HUES6 (cell line): ENCODE measurements at regions not wholly inside any gene's neighbourhood (a gene's known extent, or its start where the extent isn't known, plus 50 kb on each side); places are given as distances from the start of the nearest gene placed in this dataset.

Experiments
- H3K27ac ChIP-seq: 2 replicates; pipeline ENCODE4 v1.7.0; 2013; ENCODE audit warnings: low read depth, mild to moderate bottlenecking, low read length, inconsistent platforms
- H3K27me3 ChIP-seq: 2 replicates; pipeline ENCODE4 v1.6.1; 2013; ENCODE audit warnings: low read length; ENCODE audit not compliant: control insufficient read depth, insufficient read depth
- H3K36me3 ChIP-seq: 2 replicates; pipeline ENCODE4 v1.6.1; 2013; ENCODE audit warnings: low read length; ENCODE audit not compliant: control insufficient read depth, insufficient read depth
- H3K4me1 ChIP-seq: 2 replicates; pipeline ENCODE4 v1.6.1; 2013; ENCODE audit warnings: low read length; ENCODE audit not compliant: control insufficient read depth, insufficient read depth
- H3K4me3 ChIP-seq: 2 replicates; pipeline ENCODE4 v1.5.1; 2013; ENCODE audit warnings: low read depth, low read length
- H3K9ac ChIP-seq: one replicate; pipeline ENCODE4 v1.6.1; 2013; ENCODE audit warnings: mild to moderate bottlenecking, low read length
- H3K9me3 ChIP-seq: 2 replicates; pipeline ENCODE4 v1.6.1; 2013; ENCODE audit warnings: low read depth, low read length; ENCODE audit not compliant: control insufficient read depth, insufficient read depth

- H3K36me3 ChIP-seq, result no peaks in the 10 kb centered on the region
- H3K9ac ChIP-seq, result no peak overlapping the region
- no peaks in the 10 kb centered on the region for H3K4me1 ChIP-seq
- no peaks in the 10 kb centered on the region for H3K27me3 ChIP-seq
- no peak overlapping the region for H3K27ac ChIP-seq
- H3K9me3 ChIP-seq, result no peaks in the 10 kb centered on the region
- H3K4me3 ChIP-seq, result no peak overlapping the region
Observed at GRCh38 chr13:71339736-71340135, 527.3 kb downstream of the DACH1 start.

DNA sequence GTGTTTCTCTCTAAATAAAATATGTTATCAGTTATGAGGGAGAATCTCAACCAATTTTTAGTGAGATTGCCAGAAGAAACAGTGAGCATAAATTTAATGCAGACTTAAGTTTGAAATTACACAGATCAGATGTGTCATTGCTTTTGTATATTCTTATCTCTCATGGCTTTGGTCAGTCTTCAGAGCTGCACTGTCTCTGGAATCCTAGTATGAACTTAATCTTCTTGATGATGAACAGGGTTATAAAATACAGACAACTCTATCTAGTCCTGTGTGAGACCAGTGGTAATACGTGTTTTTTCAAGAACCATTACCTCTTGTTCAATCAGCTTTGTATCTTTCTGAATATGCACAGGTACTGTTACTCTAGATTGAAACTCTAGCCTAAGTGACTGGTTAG, 528.0 kb downstream of the DACH1 start:
- Histone ChIP-seq H3K27ac (no peak overlapping the region), H3K4me3 (no peak overlapping the region), H3K4me1 (no peaks in the 10 kb centered on the region), H3K27me3 (no peaks in the 10 kb centered on the region), H3K36me3 (no peaks in the 10 kb centered on the region), H3K9me3 (no peaks in the 10 kb centered on the region), H3K9ac (no peak overlapping the region)

DNA sequence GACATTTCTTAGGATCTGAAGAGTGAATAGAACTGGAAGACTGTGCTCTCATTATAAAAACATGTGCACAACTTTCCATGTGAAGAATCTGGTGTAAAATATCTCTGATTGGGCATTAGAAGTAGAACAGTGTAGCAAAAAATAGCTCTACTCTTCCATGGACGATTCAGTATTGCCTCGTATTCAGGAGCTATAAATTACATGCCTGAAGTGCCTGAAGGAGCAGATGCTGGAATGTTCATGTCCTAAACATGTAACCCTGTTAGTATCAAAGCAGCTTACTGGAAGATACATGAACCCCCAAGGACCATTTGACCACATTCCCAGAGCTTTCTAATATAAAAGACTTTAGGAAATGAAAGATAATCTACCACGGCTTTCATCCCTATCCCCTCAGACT, 528.9 kb downstream of the DACH1 start:
- no peak overlapping the region for H3K9ac ChIP-seq

GRCh38 chr13:71327266-71327665, 539.7 kb downstream of the DACH1 start:
- Histone ChIP-seq H3K9ac (no peak overlapping the region), H3K9me3 (no peaks in the 10 kb centered on the region), H3K36me3 (no peaks in the 10 kb centered on the region), H3K4me1 (no peaks in the 10 kb centered on the region), H3K4me3 (no peak overlapping the region), H3K27me3 (no peaks in the 10 kb centered on the region), H3K27ac (no peak overlapping the region)

More for the DNA sequence above, 528.9 kb downstream of the DACH1 start:
- Histone ChIP-seq H3K27ac (no peak overlapping the region), H3K4me1 (no peaks in the 10 kb centered on the region), H3K27me3 (no peaks in the 10 kb centered on the region), H3K9me3 (no peaks in the 10 kb centered on the region), H3K4me3 (no peak overlapping the region), H3K36me3 (no peaks in the 10 kb centered on the region)

GRCh38 chr13:71325556-71325955, 541.4 kb downstream of the DACH1 start:
- H3K4me3 ChIP-seq, result no peak overlapping the region
- H3K27me3 ChIP-seq, result no peaks in the 10 kb centered on the region
- no peaks in the 10 kb centered on the region for H3K9me3 ChIP-seq
- H3K36me3 ChIP-seq, result no peaks in the 10 kb centered on the region
- H3K4me1 ChIP-seq, result no peaks in the 10 kb centered on the region
- no peak overlapping the region for H3K27ac ChIP-seq
- H3K9ac ChIP-seq, result no peak overlapping the region

GRCh38 chr13:71323266-71323665, 543.7 kb downstream of the DACH1 start:
- Histone ChIP-seq H3K9ac (no peak overlapping the region), H3K36me3 (no peaks in the 10 kb centered on the region), H3K27me3 (no peaks in the 10 kb centered on the region), H3K27ac (no peak overlapping the region), H3K4me3 (no peak overlapping the region), H3K9me3 (no peaks in the 10 kb centered on the region), H3K4me1 (no peaks in the 10 kb centered on the region)

GRCh38 chr13:71320452-71320851, 546.6 kb downstream of the DACH1 start:
- no peaks in the 10 kb centered on the region for H3K9me3 ChIP-seq
- H3K4me1 ChIP-seq, result no peaks in the 10 kb centered on the region
- no peak overlapping the region for H3K27ac ChIP-seq
- no peak overlapping the region for H3K4me3 ChIP-seq
- H3K36me3 ChIP-seq, result no peaks in the 10 kb centered on the region
- no peak overlapping the region for H3K9ac ChIP-seq
- H3K27me3 ChIP-seq, result no peaks in the 10 kb centered on the region

DNA sequence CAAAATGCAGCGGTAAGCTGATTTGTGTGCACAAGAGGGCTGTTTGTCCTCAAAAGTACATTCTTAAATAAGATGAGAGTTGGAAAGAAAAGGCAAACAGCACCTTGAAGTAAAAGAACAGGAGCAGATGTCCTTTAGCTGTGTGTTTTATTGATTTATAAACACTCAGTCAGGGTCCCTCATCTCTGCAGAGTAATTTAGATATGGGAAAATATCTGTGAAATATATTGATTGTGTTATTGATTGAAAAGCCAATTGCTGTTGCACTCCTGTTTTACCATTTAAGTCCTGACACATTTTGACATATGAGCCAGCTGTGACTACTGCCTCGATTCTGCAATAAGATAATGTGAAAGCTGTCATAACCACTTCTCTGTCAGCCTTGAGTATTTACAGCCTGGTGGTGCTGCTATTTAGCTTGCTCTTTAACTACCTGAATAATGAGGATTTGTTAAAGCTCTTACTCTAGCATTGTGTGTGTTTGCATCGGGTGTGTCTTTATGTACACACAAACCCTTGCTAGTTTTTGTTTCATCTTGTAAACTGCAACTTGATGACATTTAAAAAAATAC, 550.1 kb downstream of the DACH1 start:
- H3K4me3 ChIP-seq, result no peak overlapping the region
- no peaks in the 10 kb centered on the region for H3K9me3 ChIP-seq
- no peak overlapping the region for H3K9ac ChIP-seq
- H3K27ac ChIP-seq, result no peak overlapping the region
- H3K27me3 ChIP-seq, result no peaks in the 10 kb centered on the region
- H3K4me1 ChIP-seq, result no peaks in the 10 kb centered on the region
- no peaks in the 10 kb centered on the region for H3K36me3 ChIP-seq

DNA sequence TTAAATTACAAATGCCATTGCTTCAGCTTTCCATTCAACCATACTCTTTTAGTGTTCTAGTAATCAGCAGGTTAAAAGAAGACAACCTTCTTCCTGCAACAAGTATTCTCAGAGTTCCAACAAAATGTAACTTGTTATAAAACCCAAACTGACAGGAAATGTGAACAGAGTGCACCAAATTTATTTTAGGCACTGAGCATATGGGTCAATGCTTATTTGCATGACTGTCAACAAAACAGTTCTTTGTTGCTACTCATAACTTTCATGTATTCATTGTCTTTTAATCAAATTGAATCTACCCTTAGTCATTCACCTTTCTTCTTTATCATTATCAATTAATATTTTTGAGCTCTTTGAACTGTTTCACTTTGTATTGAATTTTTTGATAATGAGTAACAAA, 554.1 kb downstream of the DACH1 start:
- Histone ChIP-seq H3K9ac (no peak overlapping the region), H3K36me3 (no peaks in the 10 kb centered on the region), H3K4me3 (no peak overlapping the region), H3K27ac (no peak overlapping the region), H3K9me3 (no peaks in the 10 kb centered on the region), H3K27me3 (no peaks in the 10 kb centered on the region), H3K4me1 (no peaks in the 10 kb centered on the region; the same call in 1 of the 2 replicates)

- Histone ChIP-seq H3K4me1 (peaks cover 13% of the 10 kb centered on the region; the same call in 1 of the 2 replicates), H3K27ac (no peak overlapping the region), H3K27me3 (no peaks in the 10 kb centered on the region), H3K9me3 (no peaks in the 10 kb centered on the region), H3K36me3 (no peaks in the 10 kb centered on the region), H3K9ac (no peak overlapping the region), H3K4me3 (no peak overlapping the region)
Observed at GRCh38 chr13:71309905-71310304, 557.1 kb downstream of the DACH1 start.

DNA sequence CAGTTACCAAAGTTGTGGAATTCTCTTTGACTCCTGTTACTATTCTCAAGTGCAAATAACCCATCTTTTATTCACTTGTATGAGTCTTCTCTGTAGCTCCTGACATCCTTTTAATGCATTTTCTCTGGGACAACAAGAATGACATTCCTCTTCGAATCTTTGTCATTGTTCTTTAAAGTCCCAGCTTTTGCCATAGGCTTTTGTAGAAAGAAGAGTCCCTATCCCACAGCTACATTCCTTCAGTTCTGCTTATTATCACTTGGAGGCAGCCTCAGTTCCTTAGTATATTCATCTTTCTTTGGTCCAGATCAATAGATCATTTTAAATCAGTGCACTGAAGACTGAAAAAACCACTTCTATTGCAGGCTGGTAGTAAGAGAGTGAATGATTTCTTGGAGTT, 560.2 kb downstream of the DACH1 start:
- Histone ChIP-seq H3K4me1 (peaks cover 13% of the 10 kb centered on the region; the same call in 1 of the 2 replicates), H3K27ac (no peak overlapping the region), H3K36me3 (no peaks in the 10 kb centered on the region), H3K9me3 (no peaks in the 10 kb centered on the region), H3K4me3 (no peak overlapping the region), H3K9ac (no peak overlapping the region), H3K27me3 (no peaks in the 10 kb centered on the region)

GRCh38 chr13:71304861-71305260, 562.1 kb downstream of the DACH1 start:
- Histone ChIP-seq H3K4me3 (no peak overlapping the region), H3K9me3 (no peaks in the 10 kb centered on the region), H3K4me1 (peaks cover 13% of the 10 kb centered on the region; the same call in 1 of the 2 replicates), H3K9ac (no peak overlapping the region), H3K27me3 (no peaks in the 10 kb centered on the region), H3K27ac (no peak overlapping the region), H3K36me3 (no peaks in the 10 kb centered on the region)
